ENCODE measurements at regions not wholly inside any gene's neighbourhood (a gene's known extent, or its start where the extent isn't known, plus 50 kb on each side); places are given as distances from the start of the nearest gene placed in this dataset.

GRCh38 chr6:62390401-62390800 is 104.4 kb upstream of the KHDRBS2 start:
- TF ChIP-seq, protein P1, sequence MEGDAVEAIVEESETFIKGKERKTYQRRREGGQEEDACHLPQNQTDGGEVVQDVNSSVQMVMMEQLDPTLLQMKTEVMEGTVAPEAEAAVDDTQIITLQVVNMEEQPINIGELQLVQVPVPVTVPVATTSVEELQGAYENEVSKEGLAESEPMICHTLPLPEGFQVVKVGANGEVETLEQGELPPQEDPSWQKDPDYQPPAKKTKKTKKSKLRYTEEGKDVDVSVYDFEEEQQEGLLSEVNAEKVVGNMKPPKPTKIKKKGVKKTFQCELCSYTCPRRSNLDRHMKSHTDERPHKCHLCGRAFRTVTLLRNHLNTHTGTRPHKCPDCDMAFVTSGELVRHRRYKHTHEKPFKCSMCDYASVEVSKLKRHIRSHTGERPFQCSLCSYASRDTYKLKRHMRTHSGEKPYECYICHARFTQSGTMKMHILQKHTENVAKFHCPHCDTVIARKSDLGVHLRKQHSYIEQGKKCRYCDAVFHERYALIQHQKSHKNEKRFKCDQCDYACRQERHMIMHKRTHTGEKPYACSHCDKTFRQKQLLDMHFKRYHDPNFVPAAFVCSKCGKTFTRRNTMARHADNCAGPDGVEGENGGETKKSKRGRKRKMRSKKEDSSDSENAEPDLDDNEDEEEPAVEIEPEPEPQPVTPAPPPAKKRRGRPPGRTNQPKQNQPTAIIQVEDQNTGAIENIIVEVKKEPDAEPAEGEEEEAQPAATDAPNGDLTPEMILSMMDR (conservative IDR thresholded peaks at IDR 0.05; ENCODE audit: low read depth, low read length), result no peak
- no peak for TF ChIP-seq EZH2 (IDR thresholded peaks at IDR 0.05; ENCODE audit: borderline replicate concordance, low read depth, low read length, poor library complexity, severe bottlenecking)

Measured in A673 (cell line).